Inflammatory macrophage (primary cell): ENCODE measurements at regions not wholly inside any gene's neighbourhood (a gene's known extent, or its start where the extent isn't known, plus 50 kb on each side); places are given as distances from the start of the nearest gene placed in this dataset.

Source experiments
- DNase-seq, 2 donors: peaks; one replicate each; pipeline ENCODE4 v3.0.0-alpha.2; 2020 to 2022

- DNase-seq, result no peak
Observed at GRCh38 chr5:162325143-162325727, 257.7 kb downstream of the GABRG2 start.

GRCh38 chr5:162334944-162335343 is 267.4 kb downstream of the GABRG2 start:
- DNase-seq, result no peak

GRCh38 chr5:162360373-162360931 is 292.9 kb downstream of the GABRG2 start:
- DNase-seq, result no peak

GRCh38 chr5:162372256-162372655 is 304.7 kb downstream of the GABRG2 start:
- no peak for DNase-seq

GRCh38 chr5:162377895-162378294 is 310.3 kb downstream of the GABRG2 start:
- DNase-seq, result no peak

- DNase-seq, result no peak
Observed at GRCh38 chr5:162382839-162383238, 315.3 kb downstream of the GABRG2 start.

- DNase-seq, result no peak
Observed at GRCh38 chr5:162384225-162384624, 316.7 kb downstream of the GABRG2 start.

GRCh38 chr5:162391833-162392232 is 324.3 kb downstream of the GABRG2 start:
- no peak for DNase-seq

GRCh38 chr5:162392336-162392735 is 324.8 kb downstream of the GABRG2 start:
- no peak for DNase-seq

GRCh38 chr5:162393534-162393933 is 326.0 kb downstream of the GABRG2 start:
- DNase-seq, result no peak

- no peak for DNase-seq
Observed at GRCh38 chr5:162407614-162408013, 340.0 kb downstream of the GABRG2 start.

- DNase-seq, result no peak
Observed at GRCh38 chr5:162410365-162410764, 342.8 kb downstream of the GABRG2 start.

- no peak for DNase-seq
Observed at GRCh38 chr5:162429142-162429541, 361.6 kb downstream of the GABRG2 start.

- DNase-seq, result no peak
Observed at GRCh38 chr5:162434281-162434680, 366.7 kb downstream of the GABRG2 start.

GRCh38 chr5:162436055-162436454 is 368.5 kb downstream of the GABRG2 start:
- no peak for DNase-seq

GRCh38 chr5:162444129-162444762 is 376.7 kb downstream of the GABRG2 start:
- DNase-seq, result no peak

GRCh38 chr5:162456086-162456485 is 388.5 kb downstream of the GABRG2 start:
- no peak for DNase-seq

- no peak for DNase-seq
Observed at GRCh38 chr5:162466011-162466410, 398.4 kb downstream of the GABRG2 start.

- no peak for DNase-seq
Observed at GRCh38 chr5:162473041-162473714, 405.6 kb downstream of the GABRG2 start.

GRCh38 chr5:162474239-162474638 is 406.7 kb downstream of the GABRG2 start:
- DNase-seq, result no peak

- DNase-seq, result no peak
Observed at GRCh38 chr5:162484095-162484494, 416.5 kb downstream of the GABRG2 start.

GRCh38 chr5:162484986-162485385 is 417.4 kb downstream of the GABRG2 start:
- DNase-seq, result no peak

GRCh38 chr5:162485666-162486292 is 418.2 kb downstream of the GABRG2 start:
- DNase-seq, result no peak
